ENCODE measurements at regions not wholly inside any gene's neighbourhood (a gene's known extent, or its start where the extent isn't known, plus 50 kb on each side); places are given as distances from the start of the nearest gene placed in this dataset.

GRCh38 chr12:5154091-5154490 lies 110.4 kb downstream of the KCNA5 start:
- TF ChIP-seq ZNF274 (IDR thresholded peaks at IDR 0.05; ENCODE audit: low read depth, low read length), result no peak
- no peak for TF ChIP-seq YY1 (IDR thresholded peaks at IDR 0.05; ENCODE audit: insufficient read depth, insufficient read length)
